ENCODE measurements at regions not wholly inside any gene's neighbourhood (a gene's known extent, or its start where the extent isn't known, plus 50 kb on each side); places are given as distances from the start of the nearest gene placed in this dataset.
"Not testable (repeated sequence)": the region's sequence is repeated elsewhere in the genome, so short reads cannot be mapped to it uniquely, and the experiment has no call there.

DNA sequence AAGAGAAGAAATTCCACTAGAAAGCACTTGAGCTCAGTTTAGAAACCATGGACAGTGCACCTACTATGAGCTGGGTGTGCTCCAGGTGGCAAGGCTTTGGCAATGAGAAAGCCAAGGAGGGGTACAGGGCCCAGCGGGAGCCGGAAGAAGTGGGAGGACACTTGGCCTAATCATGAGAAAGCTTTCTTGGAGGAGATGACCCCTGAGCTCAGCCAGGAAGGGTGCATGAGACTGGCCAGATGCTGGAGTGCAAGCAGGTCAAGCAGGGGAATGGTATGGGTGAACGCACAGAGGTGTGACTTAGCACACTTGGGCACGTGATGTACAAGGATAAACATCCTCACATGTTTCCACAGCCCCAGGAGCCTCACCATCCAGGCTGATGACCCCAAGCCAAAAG, 97.2 kb upstream of the GLI2 start:
- DNase-seq: no peak

DNA sequence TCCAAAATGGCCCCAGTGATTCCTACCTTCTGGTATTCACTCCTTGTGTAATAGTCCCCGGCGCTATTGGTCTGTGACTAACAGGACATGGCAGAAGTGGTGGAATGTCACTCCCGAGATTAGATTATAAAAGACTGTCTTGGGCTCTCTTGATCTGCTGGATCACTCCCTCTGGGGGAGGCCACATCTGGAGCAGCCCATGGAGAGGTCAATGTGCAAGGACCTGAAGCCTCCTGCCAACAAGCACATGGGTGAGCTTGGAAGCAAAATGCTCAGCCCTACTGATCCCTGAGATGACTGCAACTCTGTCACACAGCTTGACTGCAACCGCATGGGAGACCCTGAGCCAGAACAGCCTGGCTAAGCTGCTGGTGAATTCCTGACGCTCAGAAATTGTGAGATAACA, 94.3 kb upstream of the GLI2 start:
- DNase-seq: no peak

DNA sequence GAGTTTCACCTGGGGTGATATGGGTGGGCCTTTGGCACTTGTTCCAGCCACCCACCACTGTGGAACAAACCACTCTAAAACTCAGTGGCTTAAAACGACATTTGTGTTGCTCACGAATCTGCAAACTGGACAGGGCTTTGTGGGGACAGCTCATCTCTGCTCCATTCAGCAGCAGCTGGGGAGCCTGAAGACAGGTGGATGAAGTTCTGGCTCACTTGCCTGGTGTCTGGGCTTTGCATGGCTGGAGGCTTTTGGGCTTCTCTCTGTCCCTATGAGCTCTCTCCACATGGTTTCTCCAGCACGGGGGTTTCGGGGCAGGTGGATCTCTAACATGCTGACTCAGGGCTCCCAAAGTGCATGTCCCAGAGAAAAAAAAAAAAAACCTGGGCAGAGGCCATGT, 93.0 kb upstream of the GLI2 start:
- DNase-seq: no peak

DNA sequence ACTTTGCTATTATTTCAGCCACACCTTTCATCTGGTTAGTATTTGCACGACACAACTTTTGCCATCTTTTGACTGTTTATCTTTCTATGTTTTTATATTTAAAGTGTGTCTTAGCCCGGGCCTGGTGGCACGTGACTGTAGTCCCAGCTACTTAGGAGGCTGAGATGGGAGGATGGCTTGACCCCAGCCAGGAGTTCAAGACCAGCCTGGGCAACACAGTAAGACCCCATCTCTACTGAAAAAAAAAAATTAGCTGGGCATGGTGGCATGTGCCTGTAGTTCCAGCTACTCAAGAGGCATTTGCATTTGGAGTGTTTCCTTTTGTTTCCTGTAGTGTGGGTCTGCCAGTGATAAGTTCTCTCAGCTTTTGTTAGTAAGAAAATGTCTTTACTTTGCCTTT, 88.7 kb upstream of the GLI2 start:
- no peak for DNase-seq

DNA sequence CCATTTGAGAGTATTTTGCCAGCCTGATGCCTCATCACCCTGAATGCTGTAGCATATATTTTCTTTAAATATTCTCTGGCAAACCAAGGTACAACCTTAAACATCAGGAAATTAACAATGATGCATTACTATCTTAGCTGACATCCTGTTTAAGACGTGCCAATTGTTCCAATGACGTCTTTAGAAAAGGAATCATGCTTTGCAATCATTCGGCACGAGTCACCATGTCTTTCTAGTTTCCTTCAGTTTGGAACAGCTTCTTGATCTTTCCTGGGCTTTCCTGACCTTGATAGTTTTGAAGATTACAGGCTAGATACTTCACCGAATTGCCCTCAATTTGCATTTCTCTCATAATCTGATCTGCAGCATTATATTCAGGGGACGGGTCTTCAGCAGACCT, 88.2 kb upstream of the GLI2 start:
- DNase-seq: no peak

DNA sequence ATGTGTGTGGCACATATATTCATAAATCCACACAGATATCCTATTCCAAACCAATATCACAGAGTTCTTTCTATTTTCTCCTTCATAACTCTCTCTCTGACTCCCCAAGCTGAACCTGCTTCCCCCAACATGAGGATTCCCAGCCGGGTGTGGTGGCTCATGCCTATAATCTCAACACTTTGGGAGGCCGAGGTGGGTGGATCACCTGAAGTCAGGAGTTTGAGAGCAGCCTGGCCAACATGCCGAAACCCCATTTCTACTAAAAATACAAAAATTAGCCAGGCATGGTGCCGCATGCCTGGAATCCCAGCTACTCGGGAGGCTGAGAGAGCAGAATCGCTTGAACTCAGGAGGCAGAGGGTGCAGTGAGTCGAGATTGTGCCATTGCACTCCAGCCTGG, 86.3 kb upstream of the GLI2 start:
- DNase-seq: not testable (repeated sequence)

DNA sequence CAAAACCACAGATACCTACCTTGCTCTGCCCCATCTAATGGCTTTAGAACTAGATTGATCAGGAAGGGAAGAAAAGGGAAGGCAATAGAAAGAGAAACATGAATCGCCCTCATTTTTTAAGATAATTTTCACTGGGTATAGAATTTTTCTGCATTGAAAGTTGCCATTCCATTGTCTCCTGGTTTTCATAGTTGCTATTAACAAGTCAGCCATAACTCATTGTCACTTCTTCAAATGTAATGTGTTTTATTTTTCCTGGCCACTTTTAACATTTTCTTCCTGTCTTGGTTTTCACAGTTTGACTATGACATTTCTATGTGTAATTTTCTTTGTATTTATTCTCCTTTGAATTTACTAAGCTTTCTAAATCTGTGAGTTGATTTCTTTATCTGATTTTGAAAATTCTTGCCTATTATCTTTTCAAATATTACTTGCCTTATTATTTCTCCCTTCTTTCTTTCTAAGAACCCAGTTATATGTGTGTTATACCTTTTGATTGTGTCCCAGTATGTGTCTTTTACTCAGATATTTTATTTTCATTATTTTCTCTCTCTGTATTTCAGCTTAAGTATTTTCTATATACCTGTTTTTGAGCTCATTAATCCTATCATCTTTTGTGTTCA, 85.5 kb upstream of the GLI2 start:
- DNase-seq: no peak

DNA sequence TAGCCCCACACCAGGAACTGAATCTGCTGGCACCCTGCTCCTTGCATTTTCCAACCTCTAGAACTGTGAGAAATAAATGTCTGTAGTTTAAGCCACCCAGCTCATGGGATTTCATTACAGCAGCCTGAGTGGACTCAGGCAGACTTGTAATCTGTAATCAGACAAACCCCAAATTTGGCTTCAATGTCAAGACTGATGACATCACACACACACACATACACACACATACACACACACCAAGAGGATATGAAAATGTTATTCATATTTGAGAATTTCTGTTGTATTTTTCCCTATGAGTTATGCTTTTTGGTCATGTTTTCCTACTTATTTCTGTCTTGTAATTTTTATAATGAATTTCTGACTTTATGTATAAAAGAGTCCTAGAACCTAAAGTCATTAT, 83.8 kb upstream of the GLI2 start:
- DNase-seq: no peak

DNA sequence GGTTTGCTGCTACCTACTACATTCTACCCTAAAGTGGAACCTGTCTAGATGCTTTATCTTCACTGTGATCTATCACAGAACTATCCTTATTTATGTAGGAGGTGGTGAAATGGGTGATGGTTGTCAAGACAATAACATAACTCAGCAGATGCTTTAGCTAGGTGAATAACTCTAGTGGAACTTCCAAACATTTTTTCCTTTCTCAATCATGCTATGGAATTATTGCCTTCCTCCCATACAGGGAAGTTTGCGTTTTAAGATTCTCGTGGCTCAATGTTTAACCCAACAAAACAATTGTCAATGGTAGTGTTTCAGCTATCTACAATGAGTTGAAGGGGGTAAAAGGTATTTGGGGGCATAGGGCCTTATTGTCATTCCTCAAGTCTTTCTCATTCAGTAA, 82.6 kb upstream of the GLI2 start:
- no peak for DNase-seq

DNA sequence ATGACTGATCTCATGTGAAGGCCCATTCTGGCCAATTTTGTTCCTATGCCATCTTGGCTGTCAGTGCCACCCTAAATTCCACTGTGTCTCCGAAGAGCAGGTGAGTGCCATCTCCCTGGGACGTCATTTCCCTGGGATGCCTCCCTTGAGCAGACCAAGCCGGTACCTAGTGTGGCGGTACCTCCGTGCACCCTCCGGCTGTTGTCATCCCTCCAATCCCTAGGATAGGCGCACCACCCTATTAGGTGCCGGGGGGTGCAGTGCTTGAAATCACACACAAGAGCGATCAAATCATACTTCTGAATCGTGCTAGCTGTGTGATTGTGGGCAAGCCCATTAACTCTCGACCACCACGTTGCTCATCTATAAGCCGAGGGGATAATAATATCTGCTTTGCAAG, 81.8 kb upstream of the GLI2 start:
- no peak for DNase-seq

DNA sequence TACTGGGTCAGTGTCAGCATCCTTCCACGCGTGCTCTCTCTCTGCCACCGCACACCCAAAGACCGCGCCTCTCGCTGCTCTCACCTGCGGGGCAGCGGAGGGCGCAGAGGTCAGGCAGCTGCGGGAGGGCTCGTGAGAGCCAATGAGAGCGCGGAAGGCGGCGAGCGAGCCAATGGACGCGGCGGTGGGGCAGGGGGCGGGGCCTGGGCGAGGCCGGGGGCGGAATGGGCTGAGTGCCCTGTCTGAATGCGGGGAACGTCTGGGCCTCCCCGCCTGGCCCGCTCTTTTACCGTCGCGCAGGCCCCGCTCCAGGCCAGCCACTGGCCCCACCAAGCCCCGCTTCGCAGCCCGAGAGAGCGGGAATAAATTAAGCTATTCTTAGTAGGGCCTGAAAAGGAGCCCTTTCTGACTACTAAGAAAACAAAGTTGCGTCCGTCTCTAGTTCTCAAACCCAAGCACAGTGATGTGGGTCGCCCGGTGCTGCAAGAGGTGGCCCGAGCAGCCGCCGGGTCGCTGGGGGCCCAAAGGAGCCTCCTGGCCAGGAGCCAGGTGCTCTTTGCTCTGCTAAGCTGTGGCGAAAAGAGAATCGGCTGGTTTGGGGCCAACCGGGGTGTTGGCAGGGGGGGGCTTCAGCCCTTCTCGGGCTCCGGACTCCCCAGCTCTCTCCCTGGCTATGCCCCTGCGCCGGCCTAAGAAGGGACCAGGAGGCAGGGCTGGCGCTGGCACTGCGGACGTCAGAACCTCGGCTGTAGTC, 81.1 kb upstream of the GLI2 start:
- no peak for DNase-seq

DNA sequence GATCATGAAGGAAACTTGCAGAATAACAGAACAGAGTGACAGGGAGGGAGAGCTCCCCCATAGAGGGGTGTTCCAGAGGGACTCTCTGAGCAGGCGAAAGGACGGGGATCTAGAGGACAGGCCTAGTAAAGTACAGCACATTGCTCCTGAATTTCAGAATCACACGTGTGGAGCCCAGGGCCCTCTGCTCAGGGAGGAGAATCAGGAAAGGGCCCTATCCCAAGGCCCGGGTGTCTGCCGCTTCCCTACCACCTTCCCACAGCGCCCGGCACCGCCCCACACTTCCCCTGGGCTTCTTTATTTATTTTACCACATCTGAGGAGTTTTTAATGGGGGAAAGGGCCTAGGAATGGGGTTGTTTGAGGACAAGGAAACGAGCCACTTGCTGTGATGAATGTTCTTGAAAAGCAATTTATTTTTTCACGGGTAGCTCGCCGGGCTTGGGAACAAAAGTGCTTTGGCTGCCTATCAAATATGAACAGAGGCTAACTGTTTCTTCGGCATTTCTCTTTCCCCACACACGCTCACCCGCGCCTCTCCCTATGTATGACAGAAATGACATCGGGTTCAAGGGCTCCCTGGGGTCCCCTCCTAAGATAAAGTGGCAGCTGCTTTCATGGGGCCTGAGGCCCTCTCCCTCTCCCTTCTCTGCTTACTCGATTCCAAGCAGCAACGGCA, 79.3 kb upstream of the GLI2 start:
- DNase-seq: no peak

DNA sequence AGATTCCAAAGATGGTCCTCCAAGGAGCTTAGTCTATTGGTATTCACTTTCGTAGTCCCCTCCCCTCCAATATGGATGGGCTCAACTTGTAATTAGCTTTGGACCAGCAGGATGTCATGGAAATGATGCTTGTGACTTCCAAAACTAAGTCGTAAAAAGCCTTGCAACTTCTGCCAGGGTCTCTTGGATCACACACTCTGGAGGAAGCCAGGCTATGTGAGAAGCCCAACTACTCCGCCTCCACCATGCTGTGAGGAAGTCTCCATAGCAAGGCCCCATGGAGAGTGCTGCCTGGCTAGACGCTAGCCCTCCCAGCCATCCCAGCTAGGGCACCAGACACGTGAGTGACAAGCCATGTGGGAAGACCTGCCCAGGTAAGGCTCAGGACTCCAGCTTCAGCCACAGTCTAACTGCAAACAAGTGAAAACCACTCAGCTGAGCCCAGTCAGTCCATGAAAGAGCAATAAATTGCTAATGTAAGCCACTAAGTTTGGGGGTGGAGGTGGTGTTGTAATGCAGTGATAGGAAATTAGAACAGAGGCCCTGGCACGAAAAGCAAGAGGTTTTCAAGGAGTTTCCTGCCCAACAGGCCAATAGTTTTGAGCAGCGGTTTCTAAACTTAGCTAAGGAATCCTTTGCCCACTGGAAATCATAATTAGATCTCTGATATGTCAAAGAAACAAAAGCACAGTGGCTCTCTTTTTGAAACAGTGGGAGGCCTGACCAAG, 77.5 kb upstream of the GLI2 start:
- DNase-seq: no peak

DNA sequence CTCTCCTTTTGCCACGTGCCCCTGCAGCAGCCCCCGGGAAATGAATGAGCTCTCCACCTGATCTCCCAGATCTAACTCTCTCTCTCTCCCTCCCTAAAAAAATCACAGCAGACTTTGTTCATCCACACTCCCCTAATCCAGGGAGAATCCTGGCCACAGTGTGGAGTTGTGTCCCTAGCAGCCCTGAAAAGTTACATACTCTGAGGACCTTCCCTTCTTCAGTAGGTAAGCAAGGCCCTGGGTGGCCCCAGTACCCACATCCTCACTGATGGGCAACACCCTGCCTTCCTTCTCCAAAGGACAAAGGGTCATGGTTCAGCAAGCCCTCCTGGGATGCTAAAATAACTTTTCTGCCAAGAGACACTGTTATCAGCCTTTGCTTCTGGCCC, 76.9 kb upstream of the GLI2 start:
- DNase-seq: no peak

DNA sequence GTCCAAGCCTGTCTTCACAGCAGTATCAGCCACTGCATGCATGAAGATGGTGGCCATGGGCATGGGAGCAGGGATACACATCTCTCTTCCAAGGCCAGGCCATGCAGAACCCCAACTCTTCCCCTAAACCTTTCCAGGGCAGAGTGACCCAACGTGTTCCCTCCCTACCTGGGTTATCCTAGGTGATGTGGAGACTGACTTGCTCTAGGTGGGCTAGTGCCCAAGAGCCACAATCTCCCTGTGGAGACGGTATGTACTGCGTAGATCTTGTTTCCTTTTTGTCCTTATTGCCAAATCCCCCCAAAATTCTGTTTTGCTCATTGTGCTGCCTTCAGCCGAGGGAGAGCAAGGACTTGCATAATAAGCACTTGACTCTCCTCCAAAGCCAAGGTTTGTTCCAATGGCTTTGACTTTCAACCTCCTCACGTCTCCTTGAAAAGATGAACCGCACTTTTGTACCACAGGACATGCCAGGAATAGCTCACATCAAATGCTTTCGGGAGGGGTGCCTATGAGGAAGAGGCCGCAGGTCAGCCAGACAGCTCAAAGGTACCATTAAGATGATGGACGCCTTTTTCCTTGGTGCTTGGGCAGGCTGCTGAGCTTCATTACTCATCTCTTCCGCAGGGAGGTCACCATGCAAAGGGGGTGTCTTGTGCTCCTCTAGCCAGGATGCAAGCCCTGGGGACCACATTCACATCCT, 76.2 kb upstream of the GLI2 start:
- no peak for DNase-seq

DNA sequence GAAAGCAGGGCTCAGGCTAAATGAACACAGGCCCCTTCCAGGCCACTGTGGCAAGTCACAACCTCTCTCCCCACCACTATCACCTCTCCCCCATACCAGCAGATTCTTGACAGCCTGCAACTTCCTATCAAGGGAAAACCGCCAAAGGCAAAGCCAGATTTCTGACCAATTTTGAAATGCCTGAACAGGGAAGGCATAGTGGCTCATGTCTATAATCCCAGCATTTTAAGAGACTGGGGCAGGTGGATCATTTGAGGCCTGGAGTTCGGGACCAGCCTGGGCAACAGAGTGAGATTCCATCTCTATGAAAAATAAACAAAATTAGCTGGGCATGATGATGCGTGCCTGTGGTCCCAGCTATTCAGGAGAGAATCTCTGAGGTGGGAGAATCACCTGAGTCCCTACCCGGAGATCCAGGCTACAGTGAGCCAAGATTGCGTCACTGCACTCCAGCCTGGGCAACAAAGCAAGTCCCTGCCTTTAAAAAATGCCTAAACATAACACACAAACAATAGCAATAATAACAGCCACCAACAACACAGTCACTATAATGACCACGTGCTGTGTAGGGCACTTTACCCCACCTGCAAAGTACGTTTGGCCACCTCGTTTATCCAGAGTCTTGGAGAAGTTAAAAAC, 75.5 kb upstream of the GLI2 start:
- DNase-seq: no peak

DNA sequence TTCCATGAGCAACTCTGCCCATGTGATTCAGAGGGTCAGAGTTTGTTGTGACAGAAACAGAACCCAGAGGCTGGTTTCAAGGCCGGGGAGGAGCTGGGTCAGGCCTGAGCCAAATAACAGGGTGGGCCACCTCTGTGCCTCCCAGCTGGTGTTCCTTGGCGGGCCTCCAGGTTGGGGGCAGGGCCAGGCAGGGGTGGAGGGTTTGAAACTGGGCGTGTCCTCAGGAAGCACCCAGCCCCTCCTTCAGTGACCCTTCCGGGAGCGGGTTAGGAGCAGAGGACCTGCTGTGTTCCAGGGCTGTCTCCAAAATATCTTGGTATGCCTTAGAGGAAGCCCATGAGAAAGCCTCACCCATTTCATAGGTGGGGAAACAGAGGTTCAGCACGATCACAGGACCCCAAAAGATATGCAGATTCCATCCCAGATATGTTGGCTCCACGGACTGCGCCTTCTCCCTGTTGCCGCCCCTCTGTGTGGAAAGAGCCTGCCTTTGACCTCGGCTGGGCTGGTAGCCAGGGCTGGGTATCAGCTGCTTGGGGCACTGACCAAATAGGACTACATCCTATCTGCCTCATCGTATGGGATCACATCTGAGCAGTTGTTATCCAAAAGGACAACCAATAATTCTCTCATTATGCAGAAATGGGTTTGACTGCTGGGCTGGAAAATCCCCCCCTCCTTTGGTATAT, 74.8 kb upstream of the GLI2 start:
- DNase-seq: no peak

DNA sequence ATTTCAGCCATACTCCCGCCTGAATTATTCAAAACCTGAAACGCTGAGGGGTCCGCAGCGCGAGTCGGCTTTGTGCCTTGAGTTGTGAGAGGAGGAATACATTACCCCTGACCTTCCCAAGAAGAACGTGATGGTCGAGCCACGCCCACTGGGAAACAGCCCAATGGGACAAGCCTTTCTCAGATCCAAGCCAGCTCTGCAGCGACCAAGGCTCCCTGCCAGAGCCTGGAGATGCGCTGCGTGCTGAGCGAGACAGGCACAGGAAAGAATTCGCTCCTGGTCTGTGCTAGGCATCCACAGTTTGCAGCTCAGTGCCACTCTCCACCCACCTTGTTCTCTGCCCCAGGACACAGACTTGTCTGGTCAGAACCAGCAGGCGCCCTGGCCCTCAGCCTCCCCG, 74.1 kb upstream of the GLI2 start:
- DNase-seq: no peak

DNA sequence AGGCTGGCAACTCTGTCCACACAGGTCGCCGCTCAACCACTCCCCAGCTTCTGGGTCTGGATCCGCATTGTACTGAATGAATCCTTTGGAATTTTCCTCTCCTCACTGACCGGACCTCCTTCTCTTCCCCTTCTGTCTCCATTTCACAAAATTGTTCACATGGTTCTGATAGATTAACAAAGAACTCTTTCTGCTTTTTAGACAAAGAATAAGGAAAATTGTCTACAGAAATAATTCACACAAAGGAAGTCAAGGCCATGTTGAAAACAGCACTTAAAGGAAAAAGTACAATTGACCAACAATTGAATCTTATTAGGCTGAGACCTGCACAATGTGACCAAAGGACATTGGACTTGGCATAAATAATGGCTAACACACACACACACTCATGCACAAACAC, 73.6 kb upstream of the GLI2 start:
- DNase-seq: no peak

DNA sequence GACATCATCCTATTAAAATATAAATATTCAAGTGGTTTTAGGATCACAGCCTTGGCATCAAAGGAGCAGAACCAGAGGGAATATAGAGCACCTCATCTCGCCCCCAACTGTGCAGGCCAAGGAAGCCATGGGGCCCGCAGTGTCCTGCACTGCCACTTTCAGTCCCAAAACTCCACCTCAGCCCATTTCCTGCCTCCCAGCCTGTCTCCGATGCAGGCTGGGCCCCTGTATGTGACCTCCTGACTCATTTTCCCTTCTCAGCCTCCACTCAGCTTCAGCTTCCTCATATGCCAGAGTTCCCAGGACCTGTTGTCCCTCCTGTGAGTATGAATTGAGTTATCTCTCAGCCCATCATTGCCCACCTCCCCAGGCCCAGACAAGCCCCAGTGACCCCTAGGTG, 72.9 kb upstream of the GLI2 start:
- DNase-seq: no peak

DNA sequence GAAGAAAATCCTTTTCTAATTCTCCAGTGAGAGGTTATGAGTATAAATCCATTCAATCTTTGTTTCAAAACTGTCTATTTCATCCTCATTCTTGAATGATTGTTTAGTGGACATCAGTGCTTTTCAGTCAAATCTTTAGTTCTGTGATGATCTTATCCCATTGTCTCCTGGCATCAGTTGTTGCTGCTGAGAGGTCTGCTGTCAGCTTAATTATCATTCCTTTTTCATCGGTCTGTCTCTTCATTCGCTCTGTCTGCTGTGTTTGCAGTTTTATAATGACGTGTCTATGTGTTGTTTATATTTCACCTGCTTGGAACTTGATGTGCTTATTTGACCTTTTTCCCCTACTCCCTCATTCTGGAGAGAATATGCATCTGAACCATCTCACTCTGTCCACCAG, 69.2 kb upstream of the GLI2 start:
- no peak for DNase-seq

DNA sequence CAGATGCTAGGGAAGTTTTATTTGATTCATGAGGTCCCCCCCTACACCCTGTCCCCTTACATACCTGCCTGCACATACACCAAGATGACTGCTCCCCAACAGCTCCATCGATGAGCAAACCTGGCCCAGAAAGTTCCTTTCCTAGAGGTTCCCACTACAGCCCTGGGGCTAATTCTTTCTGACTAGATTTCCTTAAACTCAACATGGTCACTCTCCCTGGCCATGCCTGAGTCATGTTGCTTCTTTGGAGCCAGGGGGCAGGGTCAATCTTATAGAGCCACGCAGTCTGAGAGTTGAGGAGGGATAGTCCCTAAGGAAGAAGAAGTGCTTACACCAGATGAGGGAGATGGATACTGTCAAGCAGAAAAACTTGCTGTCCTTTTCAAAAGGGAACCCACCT, 67.7 kb upstream of the GLI2 start:
- no peak for DNase-seq

Measured in activated naive CD4-positive, alpha-beta T cell treated with Interleukin-2 at 50 U/mL for 16 hours (primary cell).